Testis (tissue), 2 donors: ENCODE measurements at regions not wholly inside any gene's neighbourhood (a gene's known extent, or its start where the extent isn't known, plus 50 kb on each side); places are given as distances from the start of the nearest gene placed in this dataset.

Source experiments
- POLR2A ChIP-seq: fragments of 450-650 bp; IDR thresholded peaks from one replicate; pipeline ENCODE4 v1.6.1; 2017; ENCODE audit warnings: antibody characterized with exemption, mild to moderate bottlenecking, moderate library complexity
- TF ChIP-seq, protein P1 (sequence below), 3 experiments: fragments of 450-650 bp in 2 of 3; fragments of 200-600 bp in 1 of 3; sonication (generic) in 1 of 3; IDR thresholded peaks; one replicate each; pipeline ENCODE4 v1.5.1; 2016 to 2019; ENCODE audit warnings: antibody characterized with exemption in 3 of 3, mild to moderate bottlenecking in 2 of 3, moderate library complexity in 1 of 3

DNA sequence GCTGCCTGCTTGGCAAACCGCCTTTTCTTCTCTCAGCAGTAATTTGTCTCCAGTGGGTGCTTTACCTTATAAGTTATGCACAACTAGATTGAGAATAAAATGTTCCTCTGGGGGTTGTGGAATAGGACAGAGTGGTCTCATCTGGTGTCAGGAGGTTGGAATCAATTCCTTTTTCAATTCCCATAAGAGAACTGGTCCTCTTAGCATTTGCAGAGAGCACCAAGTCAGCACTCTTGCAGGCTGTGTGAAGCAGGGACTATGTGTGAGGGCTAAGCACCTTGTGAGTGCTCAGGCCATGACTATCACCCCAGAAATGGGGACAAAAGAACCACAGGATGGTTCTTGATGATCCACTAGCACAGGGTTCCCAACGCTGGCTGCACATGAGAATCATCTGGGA, 163.6 kb upstream of the UMPS start:
- TF ChIP-seq POLR2A, result no peak
- TF ChIP-seq, protein P1, sequence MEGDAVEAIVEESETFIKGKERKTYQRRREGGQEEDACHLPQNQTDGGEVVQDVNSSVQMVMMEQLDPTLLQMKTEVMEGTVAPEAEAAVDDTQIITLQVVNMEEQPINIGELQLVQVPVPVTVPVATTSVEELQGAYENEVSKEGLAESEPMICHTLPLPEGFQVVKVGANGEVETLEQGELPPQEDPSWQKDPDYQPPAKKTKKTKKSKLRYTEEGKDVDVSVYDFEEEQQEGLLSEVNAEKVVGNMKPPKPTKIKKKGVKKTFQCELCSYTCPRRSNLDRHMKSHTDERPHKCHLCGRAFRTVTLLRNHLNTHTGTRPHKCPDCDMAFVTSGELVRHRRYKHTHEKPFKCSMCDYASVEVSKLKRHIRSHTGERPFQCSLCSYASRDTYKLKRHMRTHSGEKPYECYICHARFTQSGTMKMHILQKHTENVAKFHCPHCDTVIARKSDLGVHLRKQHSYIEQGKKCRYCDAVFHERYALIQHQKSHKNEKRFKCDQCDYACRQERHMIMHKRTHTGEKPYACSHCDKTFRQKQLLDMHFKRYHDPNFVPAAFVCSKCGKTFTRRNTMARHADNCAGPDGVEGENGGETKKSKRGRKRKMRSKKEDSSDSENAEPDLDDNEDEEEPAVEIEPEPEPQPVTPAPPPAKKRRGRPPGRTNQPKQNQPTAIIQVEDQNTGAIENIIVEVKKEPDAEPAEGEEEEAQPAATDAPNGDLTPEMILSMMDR (IDR thresholded peaks at IDR 0.05), result no peak
